IMR-90 (cell line): ENCODE measurements at regions not wholly inside any gene's neighbourhood (a gene's known extent, or its start where the extent isn't known, plus 50 kb on each side); places are given as distances from the start of the nearest gene placed in this dataset.

Experiments used
- BHLHE40 ChIP-seq: fragments of 150-350 bp; IDR thresholded peaks from 2 replicates; pipeline ENCODE4 v1.6.1; 2016; ENCODE audit warnings: mild to moderate bottlenecking, low read depth, low read length
- CTCF ChIP-seq: conservative IDR thresholded peaks from 2 replicates; pipeline ENCODE4 v1.5.1; 2012; ENCODE audit warnings: mild to moderate bottlenecking, low read depth, low read length, improper control_type of control experiment
- ELK1 ChIP-seq: fragments of 150-350 bp; IDR thresholded peaks from 2 replicates; pipeline ENCODE4 v1.6.1; 2016; ENCODE audit warnings: low read depth, mild to moderate bottlenecking, low read length, moderate library complexity, borderline replicate concordance
- MAFK ChIP-seq: IDR thresholded peaks from 2 replicates; pipeline ENCODE4 v1.6.1; 2012; ENCODE audit warnings: low read depth, low read length, improper control_type of control experiment
- POLR2A ChIP-seq: IDR thresholded peaks from 2 replicates; pipeline ENCODE4 v1.6.1; 2012; ENCODE audit warnings: mild to moderate bottlenecking, low read depth, low read length
- RAD21 ChIP-seq: IDR thresholded peaks from 2 replicates; pipeline ENCODE4 v1.6.1; 2012; ENCODE audit warnings: low read length, improper control_type of control experiment
- RCOR1 ChIP-seq: IDR thresholded peaks from 2 replicates; pipeline ENCODE4 v1.6.1; 2012; ENCODE audit warnings: mild to moderate bottlenecking, low read length, improper control_type of control experiment; ENCODE audit not compliant: insufficient replicate concordance
- RFX5 ChIP-seq: IDR thresholded peaks from 2 replicates; pipeline ENCODE4 v1.8.0; 2012; ENCODE audit warnings: low read depth, mild to moderate bottlenecking, low read length, moderate library complexity
- SMC3 ChIP-seq: fragments of 150-350 bp; IDR thresholded peaks from 2 replicates; pipeline ENCODE4 v1.6.1; 2016; ENCODE audit warnings: low read depth, mild to moderate bottlenecking, antibody characterized with exemption, low read length, moderate library complexity
- TF ChIP-seq, protein P1 (sequence below): fragments of 150-350 bp; IDR thresholded peaks from 2 replicates; pipeline ENCODE4 v1.6.1; 2017; ENCODE audit warnings: mild to moderate bottlenecking, antibody characterized with exemption, low read length, low read depth

- TF ChIP-seq CTCF (no peak), POLR2A (no peak), RCOR1 (no peak), BHLHE40 (no peak), RFX5 (no peak), SMC3 (no peak), RAD21 (no peak), MAFK (no peak), ELK1 (no peak)
- TF ChIP-seq, protein P1, sequence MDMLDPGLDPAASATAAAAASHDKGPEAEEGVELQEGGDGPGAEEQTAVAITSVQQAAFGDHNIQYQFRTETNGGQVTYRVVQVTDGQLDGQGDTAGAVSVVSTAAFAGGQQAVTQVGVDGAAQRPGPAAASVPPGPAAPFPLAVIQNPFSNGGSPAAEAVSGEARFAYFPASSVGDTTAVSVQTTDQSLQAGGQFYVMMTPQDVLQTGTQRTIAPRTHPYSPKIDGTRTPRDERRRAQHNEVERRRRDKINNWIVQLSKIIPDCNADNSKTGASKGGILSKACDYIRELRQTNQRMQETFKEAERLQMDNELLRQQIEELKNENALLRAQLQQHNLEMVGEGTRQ = no peak
Measured at GRCh38 chr9:134988706-134989105, 71.0 kb upstream of the FCN1 start.
